HEK293 (cell line): ENCODE measurements at regions not wholly inside any gene's neighbourhood (a gene's known extent, or its start where the extent isn't known, plus 50 kb on each side); places are given as distances from the start of the nearest gene placed in this dataset.

Experiments used
- CTCF ChIA-PET: fragments of 350-600 bp; formaldehyde crosslinking; extraction: SDS; loops from one replicate; lab custom pipeline; 2021; ENCODE audit warnings: antibody characterized with exemption; lab: Yijun Ruan, JAX
- POLR2A ChIA-PET: fragments of 300-600 bp; formaldehyde crosslinking; extraction: SDS; loops from one replicate; lab custom pipeline; 2020; ENCODE audit warnings: antibody characterized with exemption, inconsistent platforms; lab: Yijun Ruan, JAX
- H3K27ac ChIP-seq: fragments of 200-500 bp; sonication (Bioruptor generic); 2 replicates; pipeline ENCODE4 v1.5.1; 2014; ENCODE audit warnings: low read depth, low read length, control low read depth, inconsistent platforms; ENCODE audit errors: extremely low read depth
- H3K36me3 ChIP-seq, 2 experiments: fragments of 200-500 bp in 1 of 2; sonication (Bioruptor generic) in 1 of 2; 1 replicate in 1 of 2; 2 replicates in 1 of 2; pipeline ENCODE4 v1.5.1; 2014 to 2017; ENCODE audit warnings: inconsistent platforms in 2 of 2, low read length in 2 of 2; ENCODE audit not compliant: control insufficient read depth in 2 of 2, insufficient read depth in 1 of 2
- H3K4me1 ChIP-seq: fragments of 200-500 bp; sonication (Bioruptor generic); 2 replicates; pipeline ENCODE4 v1.5.1; 2014; ENCODE audit warnings: mild to moderate bottlenecking, low read length, inconsistent platforms; ENCODE audit not compliant: control insufficient read depth, insufficient read depth
- H3K4me3 ChIP-seq: 2 replicates; pipeline ENCODE4 v1.5.1; 2011; ENCODE audit warnings: low read depth, mild to moderate bottlenecking, control low read depth, low read length, moderate library complexity
- H3K9me3 ChIP-seq: fragments of 200-500 bp; sonication (Bioruptor generic); 2 replicates; pipeline ENCODE4 v1.5.1; 2014; ENCODE audit warnings: low read depth, low read length, inconsistent platforms; ENCODE audit not compliant: control insufficient read depth, insufficient read depth
- EGR2 ChIP-seq: fragments of 450-650 bp; formaldehyde crosslinking; IDR thresholded peaks from 2 replicates; pipeline ENCODE4 v1.5.1; 2016; ENCODE audit warnings: low read depth, missing biosample characterization, missing genetic modification characterization
- GLIS1 ChIP-seq: fragments of 450-650 bp; formaldehyde crosslinking; IDR thresholded peaks from 2 replicates; pipeline ENCODE4 v1.5.1; 2016; ENCODE audit warnings: missing biosample characterization, missing genetic modification characterization
- HIC1 ChIP-seq: fragments of 450-650 bp; formaldehyde crosslinking; IDR thresholded peaks from 2 replicates; pipeline ENCODE4 v1.5.1; 2016; ENCODE audit warnings: missing biosample characterization, missing genetic modification characterization
- HOXC10 ChIP-seq: sonication (generic); formaldehyde crosslinking; IDR thresholded peaks from 2 replicates; pipeline ENCODE4 v1.8.1; 2023; ENCODE audit warnings: mild to moderate bottlenecking, missing genetic modification reagents
- KLF1 ChIP-seq: fragments of 450-650 bp; formaldehyde crosslinking; IDR thresholded peaks from 2 replicates; pipeline ENCODE4 v1.5.1; 2016; ENCODE audit warnings: missing biosample characterization, missing genetic modification characterization
- KLF17 ChIP-seq: fragments of 450-650 bp; formaldehyde crosslinking; IDR thresholded peaks from 2 replicates; pipeline ENCODE4 v1.5.1; 2016; ENCODE audit warnings: missing biosample characterization, missing genetic modification characterization
- MEIS1 ChIP-seq: sonication (generic); formaldehyde crosslinking; IDR thresholded peaks from 2 replicates; pipeline ENCODE4 v1.8.1; 2022; ENCODE audit warnings: missing genetic modification reagents, mild to moderate bottlenecking, borderline replicate concordance
- MZF1 ChIP-seq: fragments of 450-650 bp; formaldehyde crosslinking; IDR thresholded peaks from 2 replicates; pipeline ENCODE4 v1.5.1; 2017; ENCODE audit warnings: missing biosample characterization, missing genetic modification characterization, borderline replicate concordance
- PATZ1 ChIP-seq: fragments of 450-650 bp; formaldehyde crosslinking; IDR thresholded peaks from 2 replicates; pipeline ENCODE4 v1.5.1; 2016; ENCODE audit warnings: missing biosample characterization, missing genetic modification characterization
- PBX3 ChIP-seq: sonication (generic); formaldehyde crosslinking; IDR thresholded peaks from 2 replicates; pipeline ENCODE4 v1.8.1; 2022; ENCODE audit warnings: mild to moderate bottlenecking, moderate library complexity, missing genetic modification reagents
- PRDM10 ChIP-seq: fragments of 450-650 bp; formaldehyde crosslinking; IDR thresholded peaks from 2 replicates; pipeline ENCODE4 v1.5.1; 2016; ENCODE audit warnings: missing biosample characterization, missing genetic modification characterization
- SCRT1 ChIP-seq: fragments of 450-650 bp; formaldehyde crosslinking; IDR thresholded peaks from 2 replicates; pipeline ENCODE4 v1.5.1; 2016; ENCODE audit warnings: missing biosample characterization, missing genetic modification characterization, borderline replicate concordance
- SCRT2 ChIP-seq: fragments of 450-650 bp; formaldehyde crosslinking; IDR thresholded peaks from 2 replicates; pipeline ENCODE4 v1.5.1; 2016; ENCODE audit warnings: missing biosample characterization, missing genetic modification characterization
- SP7 ChIP-seq: fragments of 450-650 bp; formaldehyde crosslinking; IDR thresholded peaks from 2 replicates; pipeline ENCODE4 v1.5.1; 2016; ENCODE audit warnings: missing biosample characterization, missing genetic modification characterization
- WT1 ChIP-seq: fragments of 450-650 bp; formaldehyde crosslinking; IDR thresholded peaks from 2 replicates; pipeline ENCODE4 v1.5.1; 2016; ENCODE audit warnings: missing biosample characterization, missing genetic modification characterization
- ZBTB20 ChIP-seq: fragments of 450-650 bp; formaldehyde crosslinking; IDR thresholded peaks from 2 replicates; pipeline ENCODE4 v1.5.1; 2016; ENCODE audit warnings: missing biosample characterization, missing genetic modification characterization
- ZFHX2 ChIP-seq: fragments of 450-650 bp; formaldehyde crosslinking; conservative IDR thresholded peaks from 2 replicates; pipeline ENCODE4 v1.5.1; 2016; ENCODE audit warnings: missing biosample characterization, missing genetic modification characterization
- ZNF24 ChIP-seq: fragments of 450-650 bp; formaldehyde crosslinking; IDR thresholded peaks from 2 replicates; pipeline ENCODE4 v1.5.1; 2016; ENCODE audit warnings: missing biosample characterization, missing genetic modification characterization
- ZNF561 ChIP-seq: fragments of 450-650 bp; IDR thresholded peaks from 2 replicates; pipeline ENCODE4 v1.5.1; 2018; ENCODE audit warnings: missing biosample characterization, missing genetic modification characterization, borderline replicate concordance
- ZNF580 ChIP-seq: fragments of 450-650 bp; formaldehyde crosslinking; IDR thresholded peaks from 2 replicates; pipeline ENCODE4 v1.5.1; 2016; ENCODE audit warnings: missing biosample characterization, missing genetic modification characterization
- ZNF610 ChIP-seq: fragments of 450-650 bp; formaldehyde crosslinking; IDR thresholded peaks from 2 replicates; pipeline ENCODE4 v1.5.1; 2016; ENCODE audit warnings: missing biosample characterization, missing genetic modification characterization, borderline replicate concordance
- ZNF747 ChIP-seq: fragments of 450-650 bp; formaldehyde crosslinking; IDR thresholded peaks from 2 replicates; pipeline ENCODE4 v1.5.1; 2016; ENCODE audit warnings: missing biosample characterization, missing genetic modification characterization

- H3K9me3 ChIP-seq, result no peaks in the 10 kb centered on the region
- ChIA-PET CTCF (no interaction called here), POLR2A (no interaction called here)
- H3K4me1 ChIP-seq, result peaks cover 15% of the 10 kb centered on the region
- no peak for TF ChIP-seq HIC1 (tag by site-specific recombination)
- TF ChIP-seq SCRT1 (tag by site-specific recombination), result peak; percentile 81; the same call in 1 of the 2 replicates
- peak; percentile 83 for TF ChIP-seq SCRT2 (tag by site-specific recombination)
- H3K4me3 ChIP-seq, result no peak overlapping the region
- no peak overlapping the region for H3K27ac ChIP-seq
- H3K36me3 ChIP-seq, result no peaks in the 10 kb centered on the region
Measured at GRCh38 chr5:17067657-17068392, 131.7 kb upstream of the MYO10 start.

- peaks cover 15% of the 10 kb centered on the region for H3K4me1 ChIP-seq
- H3K9me3 ChIP-seq, result no peaks in the 10 kb centered on the region
- CTCF ChIA-PET, result interaction anchor here (0.6 to 3.0 kb wide), 3 partner anchors 9 to 121 kb away, joined by 3 to 17 read pairs (median 4); no protein-coding TSS in a partner anchor
- TF ChIP-seq ZNF610 (0 out of 2 replicates have a peak, but pooled peaks have one; percentile 47), ZNF24 (tag by site-specific recombination) (no peak), PRDM10 (tag by site-specific recombination) (peak; percentile 79), ZFHX2 (peak; percentile 92), PBX3 (peak; percentile 87; the same call in 1 of the 2 replicates), EGR2 (tag by site-specific recombination) (peak; percentile 97), HOXC10 (CRISPR knock-in tag) (peak; percentile 96), GLIS1 (tag by site-specific recombination) (no peak), ZNF561 (peak; percentile 32; the same call in 1 of the 2 replicates), ZBTB20 (tag by site-specific recombination) (no peak), MEIS1 (CRISPR knock-in tag) (peak; percentile 100), ZNF580 (no peak), KLF1 (tag by site-specific recombination) (peak; percentile 88), PATZ1 (tag by site-specific recombination) (peak; percentile 41; the same call in 1 of the 2 replicates), WT1 (tag by site-specific recombination) (peak; percentile 90), SP7 (tag by site-specific recombination) (peak; percentile 45; the same call in 1 of the 2 replicates), MZF1 (tag by site-specific recombination) (0 out of 2 replicates have a peak, but pooled peaks have one; percentile 51), ZNF747 (tag by site-specific recombination) (no peak), KLF17 (tag by site-specific recombination) (peak; percentile 59), SCRT2 (tag by site-specific recombination) (no peak)
- TF ChIP-seq, all 188 proteins: peak for 14
- POLR2A ChIA-PET, result no interaction called here
- no peak overlapping the region for H3K4me3 ChIP-seq
- peak overlapping the region; percentile 51; the same call in 1 of the 2 replicates for H3K27ac ChIP-seq
- no peaks in the 10 kb centered on the region for H3K36me3 ChIP-seq
Measured at GRCh38 chr5:17069995-17070511, 134.0 kb upstream of the MYO10 start.
